GM19395 (cell line): ENCODE measurements at regions not wholly inside any gene's neighbourhood (a gene's known extent, or its start where the extent isn't known, plus 50 kb on each side); places are given as distances from the start of the nearest gene placed in this dataset.
A peak's percentile ranks its signal among the peaks of the same experiment; 100 is the strongest.

Experiments used
- ATAC-seq: cut with Tn5 transposase; IDR thresholded peaks from one replicate; pipeline ENCODE4 v1.9.1; 2021; ENCODE audit warnings: mild to moderate bottlenecking, moderate library complexity; ENCODE audit not compliant: unreplicated experiment

- no peak for ATAC-seq
These were observed 132.1 kb upstream of the BLID start for GRCh38 chr11:122248131-122248530.

- no peak for ATAC-seq
These were observed 130.9 kb upstream of the BLID start for GRCh38 chr11:122246874-122247273.

GRCh38 chr11:122242731-122243130, 126.7 kb upstream of the BLID start:
- no peak for ATAC-seq

- ATAC-seq: no peak
These were observed 125.6 kb upstream of the BLID start for GRCh38 chr11:122241566-122241965.

- no peak for ATAC-seq
These were observed 124.6 kb upstream of the BLID start for GRCh38 chr11:122240638-122241037.

- no peak for ATAC-seq
These were observed 119.6 kb upstream of the BLID start for GRCh38 chr11:122235615-122236014.

GRCh38 chr11:122234780-122235179, 118.8 kb upstream of the BLID start:
- no peak for ATAC-seq

GRCh38 chr11:122234257-122234656, 118.2 kb upstream of the BLID start:
- no peak for ATAC-seq

- ATAC-seq: no peak
These were observed 117.0 kb upstream of the BLID start for GRCh38 chr11:122232985-122233384.

- no peak for ATAC-seq
These were observed 114.4 kb upstream of the BLID start for GRCh38 chr11:122230385-122230755.

- no peak for ATAC-seq
These were observed 113.7 kb upstream of the BLID start for GRCh38 chr11:122229481-122230384.

- ATAC-seq: no peak
These were observed 113.1 kb upstream of the BLID start for GRCh38 chr11:122229078-122229477.

GRCh38 chr11:122226810-122227379, 110.9 kb upstream of the BLID start:
- no peak for ATAC-seq

- ATAC-seq: no peak
These were observed 108.9 kb upstream of the BLID start for GRCh38 chr11:122224867-122225266.

- no peak for ATAC-seq
These were observed 104.3 kb upstream of the BLID start for GRCh38 chr11:122220321-122220720.

GRCh38 chr11:122219791-122220190, 103.8 kb upstream of the BLID start:
- ATAC-seq: no peak

- ATAC-seq: peak; percentile 91
These were observed 99.4 kb upstream of the BLID start for GRCh38 chr11:122215244-122215992.

- no peak for ATAC-seq
These were observed 98.6 kb upstream of the BLID start for GRCh38 chr11:122214567-122214966.

GRCh38 chr11:122214080-122214479, 98.1 kb upstream of the BLID start:
- ATAC-seq: no peak

- no peak for ATAC-seq
These were observed 97.2 kb upstream of the BLID start for GRCh38 chr11:122213171-122213570.

GRCh38 chr11:122210367-122210997, 94.5 kb upstream of the BLID start:
- ATAC-seq: no peak
